ENCODE measurements at regions not wholly inside any gene's neighbourhood (a gene's known extent, or its start where the extent isn't known, plus 50 kb on each side); places are given as distances from the start of the nearest gene placed in this dataset.
"Not testable (repeated sequence)": the region's sequence is repeated elsewhere in the genome, so short reads cannot be mapped to it uniquely, and the experiment has no call there.

- DNase-seq: no peak
Observed at GRCh38 chr14:71549421-71550050, 382.7 kb upstream of the RGS6 start.

DNA sequence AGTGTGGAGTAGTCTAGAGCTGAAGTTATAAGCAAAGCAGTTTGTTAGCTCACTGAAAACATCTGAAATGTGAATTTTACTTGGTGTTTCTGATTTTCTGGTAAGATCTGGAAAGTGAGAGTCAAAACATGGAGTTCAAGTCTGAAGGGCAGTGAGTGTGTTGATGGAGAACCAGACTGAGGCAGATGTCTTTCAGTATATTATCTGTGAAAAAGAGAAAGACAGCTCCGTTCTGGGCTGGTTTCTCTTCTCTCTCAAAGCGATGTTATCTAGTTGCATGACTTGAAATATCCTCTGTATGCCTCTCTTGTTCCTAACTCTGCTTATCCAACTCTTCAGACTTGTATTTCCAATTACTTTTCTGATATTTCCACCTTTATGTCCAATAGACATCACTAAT, 381.9 kb upstream of the RGS6 start:
- no peak for DNase-seq

DNA sequence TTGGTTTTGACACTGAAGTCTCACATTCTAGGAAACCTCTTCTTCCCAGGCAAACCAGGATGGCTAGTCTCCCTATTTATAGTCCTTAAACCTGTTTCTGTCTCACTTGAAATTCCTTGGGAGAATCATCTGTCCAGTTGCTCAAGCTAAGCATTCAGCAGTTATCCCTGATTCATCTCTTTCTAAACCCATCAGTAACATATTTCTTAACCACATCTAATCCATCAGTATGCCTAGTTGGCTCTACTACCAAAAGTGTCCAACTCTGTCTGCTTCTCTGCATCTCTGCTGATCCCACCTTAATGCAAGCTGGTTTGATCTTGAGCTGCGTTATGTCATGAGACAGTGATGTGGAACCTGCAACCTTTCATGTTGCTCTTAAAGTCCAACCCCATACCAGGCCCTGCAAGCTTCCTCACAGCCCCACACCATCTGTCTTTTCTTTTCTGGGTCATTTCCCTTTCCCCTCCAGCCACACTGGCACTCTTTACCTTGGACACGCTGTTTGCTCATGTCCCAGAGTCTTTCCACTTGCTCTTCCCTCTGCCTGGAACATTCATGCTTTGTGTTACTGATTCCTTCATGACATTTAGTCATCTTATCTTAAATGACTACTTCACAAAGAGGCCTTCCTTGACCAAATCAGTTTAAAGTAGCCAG, 380.8 kb upstream of the RGS6 start:
- DNase-seq: no peak

- DNase-seq: no peak
Observed at GRCh38 chr14:71552809-71553208, 379.4 kb upstream of the RGS6 start.

- no peak for DNase-seq
Observed at GRCh38 chr14:71553779-71554178, 378.4 kb upstream of the RGS6 start.

DNA sequence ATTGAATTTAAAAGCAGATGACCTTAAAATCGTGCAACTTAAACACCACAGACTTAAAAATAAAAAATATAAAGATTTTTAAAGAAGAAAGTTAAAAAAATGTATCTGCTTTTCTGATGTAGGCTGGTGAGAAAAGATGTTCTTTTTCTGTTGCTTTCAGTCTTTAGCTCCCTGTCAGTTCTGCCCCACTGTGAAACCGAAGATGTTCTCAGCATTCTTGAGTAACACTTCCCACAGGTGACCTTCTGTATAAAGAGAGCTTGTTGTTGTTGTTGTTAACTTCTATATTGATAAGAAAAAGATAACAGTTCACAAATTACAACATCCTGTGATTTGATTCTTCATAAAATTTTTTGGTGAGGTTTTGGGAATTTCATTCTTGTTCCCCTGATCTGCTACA, 377.9 kb upstream of the RGS6 start:
- DNase-seq: no peak

DNA sequence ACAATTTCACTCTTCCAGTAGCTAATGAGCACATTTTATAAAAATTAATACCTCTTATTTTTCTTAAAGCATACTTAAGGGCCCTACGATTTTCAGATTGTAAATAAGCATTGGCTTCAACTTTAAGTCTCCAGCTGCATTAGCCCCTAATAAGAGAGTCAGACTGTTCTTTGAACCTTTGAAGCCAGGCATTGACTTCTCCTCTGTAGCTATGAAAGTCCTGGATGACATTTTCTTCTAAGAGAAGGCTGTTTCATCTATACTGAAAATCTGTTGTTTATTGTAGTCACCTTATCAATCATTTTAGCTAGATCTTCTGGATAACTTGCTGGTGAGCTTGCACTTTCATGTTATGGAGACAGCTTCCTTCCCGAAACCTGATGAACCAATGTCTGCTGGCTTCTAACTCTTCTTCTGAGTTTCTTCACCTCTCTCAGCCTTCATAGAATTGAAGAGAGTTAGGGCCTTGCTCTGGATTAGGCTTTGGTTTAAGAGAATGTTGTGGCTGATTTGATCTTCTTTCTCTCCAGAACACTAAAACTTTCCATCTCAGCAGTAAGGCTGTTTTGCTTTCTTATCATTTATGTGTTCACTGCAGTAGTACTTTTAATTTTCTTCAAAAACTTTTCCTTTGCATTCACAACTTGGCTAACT, 377.1 kb upstream of the RGS6 start:
- DNase-seq: peak; percentile 27

GRCh38 chr14:71555654-71556559, 376.3 kb upstream of the RGS6 start:
- peak; percentile 74 for DNase-seq

GRCh38 chr14:71556730-71557129, 375.5 kb upstream of the RGS6 start:
- DNase-seq: no peak

DNA sequence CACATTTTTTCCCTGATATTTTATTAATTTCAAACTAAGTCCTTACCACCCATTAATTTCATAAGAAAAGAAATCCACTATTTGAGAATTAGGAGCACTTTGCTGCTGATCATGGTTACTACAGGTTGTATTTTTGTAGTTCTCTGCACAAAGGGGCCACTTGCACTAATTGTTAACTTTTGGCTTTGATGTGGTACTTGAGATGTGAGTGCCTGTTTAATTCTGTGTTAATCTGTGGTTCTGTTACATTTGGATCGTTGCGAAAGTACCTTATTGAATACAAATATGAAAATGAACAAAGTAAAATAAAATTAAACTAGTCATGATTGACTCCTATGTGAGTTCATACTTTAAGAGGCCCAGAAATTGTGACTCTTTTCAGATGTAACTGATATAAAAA, 374.9 kb upstream of the RGS6 start:
- DNase-seq: no peak

GRCh38 chr14:71558943-71559342, 373.3 kb upstream of the RGS6 start:
- not testable (repeated sequence) for DNase-seq

GRCh38 chr14:71560751-71561150, 371.5 kb upstream of the RGS6 start:
- no peak for DNase-seq

DNA sequence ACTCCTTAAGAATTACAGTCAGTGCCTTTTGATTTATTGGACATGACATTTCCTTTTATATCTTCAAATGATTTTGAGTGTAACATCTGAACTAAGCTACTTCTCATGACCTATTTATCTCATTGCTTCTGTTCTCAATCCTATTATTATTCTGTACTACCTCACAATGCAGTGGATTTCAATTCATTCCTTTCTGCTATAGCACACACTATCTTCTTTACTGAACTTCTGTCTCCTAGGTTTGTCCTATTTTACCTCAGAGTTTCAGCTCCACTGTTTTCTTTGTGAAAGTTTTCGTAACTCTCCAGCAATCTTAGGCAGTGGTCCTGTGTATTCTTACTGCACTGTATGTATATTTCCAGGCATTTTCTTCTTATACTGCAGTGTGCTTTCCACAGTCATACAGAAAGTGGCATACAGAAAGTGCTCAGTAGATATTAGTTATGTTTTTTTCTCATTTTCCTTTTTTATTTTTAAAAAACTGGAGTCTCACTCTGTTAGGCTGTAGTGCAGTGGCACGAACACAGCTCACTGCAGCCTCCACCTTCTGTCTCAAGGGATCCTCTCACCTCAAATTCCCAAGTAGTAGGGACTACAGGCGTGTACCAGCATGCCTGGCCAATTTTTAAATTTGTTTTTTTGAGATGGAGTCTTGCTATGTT, 368.6 kb upstream of the RGS6 start:
- no peak for DNase-seq

GRCh38 chr14:71566276-71566675, 366.0 kb upstream of the RGS6 start:
- DNase-seq: no peak

DNA sequence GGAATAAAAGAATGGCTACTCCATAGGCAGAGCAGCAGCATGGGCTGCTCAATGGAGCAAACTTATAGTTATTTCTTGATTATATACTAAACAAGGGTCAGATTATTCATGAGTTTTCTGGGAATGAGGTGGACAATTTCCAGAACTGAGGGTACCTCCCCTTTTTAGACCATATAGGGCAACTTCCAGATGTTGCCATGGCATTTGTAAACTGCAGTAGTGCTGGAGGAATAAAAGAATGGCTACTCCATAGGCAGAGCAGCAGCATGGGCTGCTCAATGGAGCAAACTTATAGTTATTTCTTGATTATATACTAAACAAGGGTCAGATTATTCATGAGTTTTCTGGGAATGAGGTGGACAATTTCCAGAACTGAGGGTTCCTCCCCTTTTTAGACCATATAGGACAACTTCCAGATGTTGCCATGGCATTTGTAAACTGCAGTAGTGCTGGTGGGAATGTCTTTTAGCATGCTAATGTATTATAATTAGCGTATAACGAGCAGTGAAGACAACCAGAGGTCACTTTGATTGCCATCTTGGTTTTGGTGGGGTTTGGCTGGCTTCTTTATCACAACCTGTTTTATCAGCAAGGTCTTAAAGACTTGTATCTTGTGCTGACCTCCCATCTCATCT, 364.6 kb upstream of the RGS6 start:
- not testable (repeated sequence) for DNase-seq

DNA sequence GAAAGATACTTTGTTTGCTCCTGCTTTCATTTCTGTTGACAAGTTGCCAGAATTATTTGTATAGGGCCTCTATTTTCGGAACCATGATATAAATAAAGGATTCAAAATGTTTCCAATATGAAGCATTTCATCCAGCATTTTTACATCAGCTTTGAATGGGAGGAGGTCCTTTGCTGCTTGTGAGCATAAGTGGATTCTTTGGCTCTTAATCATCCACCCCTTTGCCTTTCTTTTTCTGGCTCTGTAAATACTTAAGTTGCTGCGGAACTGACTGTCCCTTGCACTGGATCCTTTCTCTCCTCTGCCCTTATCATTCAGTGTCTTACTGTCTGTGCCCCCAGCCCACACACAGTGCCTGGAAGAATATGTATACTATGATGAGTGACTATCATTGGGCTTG, 357.3 kb upstream of the RGS6 start:
- DNase-seq: no peak

- DNase-seq: no peak
Observed at GRCh38 chr14:71576472-71576871, 355.8 kb upstream of the RGS6 start.

GRCh38 chr14:71579331-71579730, 352.9 kb upstream of the RGS6 start:
- DNase-seq: no peak

DNA sequence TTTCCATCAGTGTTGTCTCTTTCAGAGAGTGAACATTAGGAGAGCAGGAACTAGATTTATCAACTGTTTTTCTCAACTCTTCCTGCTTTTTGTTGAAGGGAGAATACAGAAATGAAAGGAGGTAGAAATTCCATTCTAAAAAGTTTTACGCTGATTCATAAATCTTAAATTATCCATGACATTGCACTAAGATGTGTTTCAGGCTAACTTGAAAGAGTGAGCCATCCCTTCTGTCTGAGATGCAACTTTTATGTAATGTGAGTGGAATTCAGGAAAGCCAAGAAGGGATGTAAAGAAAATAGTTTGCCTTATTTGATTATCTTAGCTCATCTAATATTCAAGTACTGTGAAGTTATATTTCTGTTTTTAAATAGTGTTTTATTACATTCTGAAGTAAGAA, 349.5 kb upstream of the RGS6 start:
- DNase-seq: no peak

- DNase-seq: no peak
Observed at GRCh38 chr14:71583194-71583593, 349.0 kb upstream of the RGS6 start.

- DNase-seq: no peak
Observed at GRCh38 chr14:71583705-71584104, 348.5 kb upstream of the RGS6 start.

DNA sequence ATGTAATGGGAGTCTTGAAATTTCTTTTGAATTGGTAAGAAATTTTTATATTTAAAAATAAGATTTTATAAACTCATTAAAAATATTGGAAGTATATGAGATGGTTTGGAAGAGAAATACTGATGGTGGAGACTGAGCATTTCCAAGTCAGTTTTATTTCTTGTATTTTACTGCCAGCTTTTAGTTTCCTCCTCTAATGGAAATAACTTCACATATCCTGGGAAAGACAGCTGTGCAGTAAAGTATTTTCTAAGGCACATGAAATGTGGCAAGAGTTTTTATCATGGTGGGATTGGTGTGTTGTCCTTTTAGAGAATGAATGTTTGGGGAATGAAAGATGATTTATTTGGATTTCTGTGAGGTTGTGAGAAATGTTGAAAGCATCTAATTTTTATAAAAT, 346.9 kb upstream of the RGS6 start:
- DNase-seq: no peak
